ENCODE measurements at regions not wholly inside any gene's neighbourhood (a gene's known extent, or its start where the extent isn't known, plus 50 kb on each side); places are given as distances from the start of the nearest gene placed in this dataset.
"Not testable (repeated sequence)": the region's sequence is repeated elsewhere in the genome, so short reads cannot be mapped to it uniquely, and the experiment has no call there.

DNA sequence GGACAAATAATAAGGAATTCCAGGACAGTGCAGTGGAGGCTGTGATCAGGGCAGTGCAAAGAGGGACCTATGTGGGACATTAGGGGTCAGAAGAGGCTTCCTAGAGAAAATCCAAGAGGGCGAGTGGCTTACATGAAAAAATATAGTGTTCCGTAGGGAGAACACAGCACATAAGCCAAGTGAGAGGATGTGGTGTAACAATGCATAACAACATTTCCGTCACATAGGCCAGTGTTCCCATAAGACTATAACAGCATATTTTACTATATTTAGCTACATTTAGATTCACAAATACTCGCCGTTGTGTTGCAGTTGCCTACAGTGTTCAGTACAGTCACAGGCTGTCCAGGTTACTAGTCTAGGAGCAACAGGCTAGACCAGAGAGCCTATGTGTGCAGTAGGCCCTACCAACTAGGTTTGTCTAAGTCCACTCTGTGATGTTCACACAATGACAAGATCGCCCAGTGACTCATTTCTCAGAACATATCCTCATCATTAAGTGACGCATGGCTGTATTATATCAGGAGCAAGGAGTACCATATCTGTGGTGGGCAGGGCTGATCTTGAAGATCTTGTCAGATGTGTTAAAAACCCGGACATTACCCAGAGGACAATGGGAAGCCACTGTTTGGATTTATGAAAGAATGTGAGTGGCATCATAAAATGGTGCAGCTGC lies 74.0 kb upstream of the TBL1X start:
- ATAC-seq (replicated peaks) (no peak), DNase-seq (no peak)
- Mint-ChIP-seq H3K9me3 (no peaks in the 10 kb centered on the region), H3K4me3 (no peak overlapping the region), H3K27ac (peak overlapping the region in 1 of 2 donors; percentile 54), H3K4me1 (ENCODE audit: low read depth in 2 of 2) (peaks cover 0 to 2% of the 10 kb centered on the region in 2 donors), H3K36me3 (ENCODE audit: insufficient read depth) (peaks cover 3% of the 10 kb centered on the region), H3K27me3 (no peaks in the 10 kb centered on the region)

DNA sequence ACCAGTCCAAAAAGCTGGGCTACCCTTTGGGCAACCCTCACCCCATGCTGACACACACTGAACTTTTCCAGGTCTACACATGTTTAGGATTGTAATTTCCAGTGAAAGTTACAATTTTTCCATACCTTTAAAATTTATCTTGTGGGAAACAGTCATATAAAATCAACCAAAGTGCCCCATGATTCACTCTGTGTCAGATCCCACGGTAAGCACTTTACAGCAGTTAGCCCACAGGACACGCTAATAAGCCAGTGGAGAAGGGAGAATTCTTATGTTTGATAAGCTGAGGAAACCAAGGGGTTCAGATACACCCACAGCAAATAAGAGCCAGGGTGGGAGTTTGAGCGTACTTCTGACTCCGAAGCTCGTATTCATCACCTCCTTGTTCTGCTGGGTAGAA lies 72.4 kb upstream of the TBL1X start:
- no peaks in the 10 kb centered on the region for H3K36me3 Mint-ChIP-seq (ENCODE audit: insufficient read depth)

DNA sequence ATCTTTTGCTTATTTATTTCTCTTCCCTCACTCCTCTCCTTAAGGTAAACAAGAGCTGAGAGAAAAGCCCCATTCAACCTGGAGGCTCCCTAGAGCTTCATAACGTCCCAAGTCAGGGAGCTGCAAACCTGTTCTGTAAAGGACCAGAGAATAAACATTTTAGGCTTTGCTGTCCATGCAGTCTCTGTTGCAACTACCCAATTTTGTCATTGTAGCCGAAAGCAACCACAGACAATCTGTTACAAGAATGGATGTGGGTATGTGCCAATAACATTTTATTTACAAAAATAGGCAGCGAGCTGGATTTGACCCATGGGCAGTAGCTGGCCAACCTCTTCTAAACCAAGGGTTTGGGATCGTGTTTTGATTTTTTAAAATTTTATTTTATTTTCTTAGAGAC lies 71.3 kb upstream of the TBL1X start:
- H3K27me3 Mint-ChIP-seq = no peaks in the 10 kb centered on the region
- no peak for DNase-seq
- no peak overlapping the region for H3K27ac Mint-ChIP-seq
- peaks cover 4 to 5% of the 10 kb centered on the region in 2 donors for H3K4me1 Mint-ChIP-seq (ENCODE audit: low read depth in 2 of 2)
- ATAC-seq (replicated peaks) = no peak
- no peaks in the 10 kb centered on the region for H3K9me3 Mint-ChIP-seq
- no peaks in the 10 kb centered on the region for H3K36me3 Mint-ChIP-seq (ENCODE audit: insufficient read depth)
- H3K4me3 Mint-ChIP-seq = no peak overlapping the region

More for the DNA sequence above, 72.4 kb upstream of the TBL1X start:
- no peak for DNase-seq
- Mint-ChIP-seq H3K27me3 (no peaks in the 10 kb centered on the region), H3K9me3 (no peaks in the 10 kb centered on the region), H3K4me3 (no peak overlapping the region), H3K4me1 (ENCODE audit: low read depth in 2 of 2) (peaks cover 4 to 5% of the 10 kb centered on the region in 2 donors), H3K27ac (no peak overlapping the region)
- no peak for ATAC-seq (replicated peaks)

DNA sequence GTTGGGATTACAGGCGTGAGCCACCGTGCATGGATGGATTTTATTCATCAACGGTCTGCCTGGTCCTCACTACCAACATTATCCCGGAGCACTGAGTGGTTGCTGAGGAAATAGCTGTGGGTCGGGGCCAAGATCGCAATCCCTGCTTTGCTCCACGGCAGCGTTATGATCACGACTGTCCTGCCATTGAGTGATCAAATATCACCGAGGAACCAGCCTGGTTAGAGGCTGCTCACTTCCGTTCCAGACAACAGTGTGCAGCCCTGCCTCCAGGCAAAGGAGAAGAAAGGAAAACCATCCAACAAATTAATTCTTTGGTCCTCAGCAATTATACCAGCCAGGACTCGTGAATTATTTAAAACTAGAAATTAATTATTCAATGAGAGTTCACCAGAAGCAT lies 70.6 kb upstream of the TBL1X start:
- ATAC-seq (replicated peaks) (no peak), DNase-seq (no peak)
- H3K4me1 Mint-ChIP-seq (ENCODE audit: low read depth in 2 of 2) = peaks cover 4 to 5% of the 10 kb centered on the region in 2 donors

DNA sequence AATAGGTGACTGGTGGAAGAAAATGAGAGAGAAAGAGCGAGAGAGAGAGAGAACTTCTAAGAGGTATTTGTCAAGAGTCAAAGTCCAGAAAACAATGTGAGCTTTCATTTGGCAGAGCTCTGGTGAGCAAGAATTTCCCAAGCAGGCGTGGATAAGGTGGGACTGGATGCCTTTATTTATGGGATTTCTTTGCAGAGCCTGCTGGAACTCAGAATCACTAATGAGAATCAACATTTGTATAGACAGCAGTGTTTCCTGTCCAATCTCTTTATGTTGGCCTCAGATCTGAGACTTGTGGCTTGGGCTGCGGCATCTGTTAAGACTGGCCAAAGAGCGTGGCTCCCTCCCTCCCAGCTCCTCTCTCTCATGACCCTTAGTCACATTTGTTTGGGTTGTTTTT lies 67.9 kb upstream of the TBL1X start:
- no peak overlapping the region for H3K4me3 Mint-ChIP-seq
- ATAC-seq (replicated peaks) = no peak

More for the DNA sequence above, 70.6 kb upstream of the TBL1X start:
- H3K27ac Mint-ChIP-seq = no peak overlapping the region
- H3K36me3 Mint-ChIP-seq (ENCODE audit: insufficient read depth) = no peaks in the 10 kb centered on the region
- no peaks in the 10 kb centered on the region for H3K27me3 Mint-ChIP-seq
- H3K9me3 Mint-ChIP-seq = no peaks in the 10 kb centered on the region
- no peak overlapping the region for H3K4me3 Mint-ChIP-seq

DNA sequence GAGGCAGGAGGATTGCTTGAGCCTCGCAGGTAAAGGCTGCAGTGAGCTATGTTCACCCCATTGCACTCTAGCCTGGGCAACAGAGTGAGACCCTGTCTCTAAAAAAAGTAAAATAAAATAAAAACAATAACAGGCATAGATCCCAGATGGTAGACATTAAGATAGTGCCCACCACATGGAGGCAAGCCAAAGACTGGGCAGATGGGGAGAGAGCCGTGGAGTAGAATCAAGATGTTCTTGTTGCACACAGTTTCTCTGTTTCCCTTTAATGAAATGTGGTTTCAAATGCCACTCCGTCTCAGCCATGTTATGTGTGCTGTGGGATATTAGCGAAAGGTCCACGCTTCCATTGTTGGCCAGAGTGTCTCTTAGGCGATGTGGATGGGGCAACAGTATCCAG lies 63.8 kb upstream of the TBL1X start:
- Mint-ChIP-seq H3K27ac (no peak overlapping the region), H3K4me1 (ENCODE audit: low read depth in 2 of 2) (peaks cover 2 to 5% of the 10 kb centered on the region in 2 donors), H3K9me3 (no peaks in the 10 kb centered on the region), H3K4me3 (no peak overlapping the region), H3K36me3 (ENCODE audit: insufficient read depth) (peaks cover 3% of the 10 kb centered on the region), H3K27me3 (no peaks in the 10 kb centered on the region)
- no peak for DNase-seq
- no peak for ATAC-seq (replicated peaks)

More for the DNA sequence above, 67.9 kb upstream of the TBL1X start:
- H3K4me1 Mint-ChIP-seq (ENCODE audit: low read depth in 2 of 2) = peaks cover 4 to 5% of the 10 kb centered on the region in 2 donors
- H3K27ac Mint-ChIP-seq = no peak overlapping the region
- no peak for DNase-seq
- H3K36me3 Mint-ChIP-seq (ENCODE audit: insufficient read depth) = peaks cover 3% of the 10 kb centered on the region
- H3K27me3 Mint-ChIP-seq = no peaks in the 10 kb centered on the region
- no peaks in the 10 kb centered on the region for H3K9me3 Mint-ChIP-seq

DNA sequence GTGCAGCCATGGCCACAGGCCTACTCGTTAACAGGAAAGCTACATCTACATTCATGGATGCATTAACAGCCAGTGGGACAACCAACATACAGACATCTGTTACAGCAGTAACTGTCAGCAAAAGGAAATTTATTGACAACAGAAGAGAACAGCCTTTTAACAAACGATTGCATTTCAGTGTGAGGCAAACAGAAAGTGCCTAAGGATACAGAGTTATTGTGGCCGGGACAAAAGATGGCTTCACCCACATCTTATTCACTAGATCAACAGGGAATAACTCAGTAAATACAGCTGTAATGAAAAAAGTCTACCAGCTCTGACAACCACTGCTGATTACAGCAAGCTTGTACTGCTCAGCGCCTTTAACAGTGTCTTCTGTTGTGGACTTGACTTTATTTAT lies 61.5 kb upstream of the TBL1X start:
- Mint-ChIP-seq H3K27me3 (no peaks in the 10 kb centered on the region), H3K4me1 (ENCODE audit: low read depth in 2 of 2) (no peaks in the 10 kb centered on the region), H3K9me3 (no peaks in the 10 kb centered on the region), H3K27ac (no peak overlapping the region), H3K36me3 (ENCODE audit: insufficient read depth) (peaks cover 3% of the 10 kb centered on the region), H3K4me3 (no peak overlapping the region)
- no peak for ATAC-seq (replicated peaks)
- DNase-seq = no peak

DNA sequence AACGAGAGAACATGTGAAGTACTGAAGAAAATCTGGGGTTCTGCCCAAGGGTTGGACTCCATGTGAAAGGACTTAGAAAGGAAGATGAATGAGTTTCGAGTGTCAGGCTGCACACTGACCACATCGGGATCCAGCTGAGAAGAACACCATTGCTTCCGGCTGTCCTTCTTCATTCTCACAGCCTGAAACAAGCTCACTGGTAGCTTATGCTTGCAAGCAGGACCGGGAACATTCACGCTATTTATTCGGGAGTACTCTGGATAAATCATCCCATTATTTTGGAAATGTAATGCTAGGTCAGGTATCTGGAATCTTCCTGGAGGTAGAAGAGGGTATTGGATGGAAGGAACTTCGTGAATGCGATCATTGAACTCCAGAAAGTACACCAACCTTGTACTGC lies 59.2 kb upstream of the TBL1X start:
- not testable (repeated sequence) for H3K27ac Mint-ChIP-seq; H3K4me3 Mint-ChIP-seq; H3K9me3 Mint-ChIP-seq; H3K27me3 Mint-ChIP-seq; DNase-seq; ATAC-seq (replicated peaks); H3K36me3 Mint-ChIP-seq (ENCODE audit: insufficient read depth); H3K4me1 Mint-ChIP-seq (ENCODE audit: low read depth in 2 of 2)

DNA sequence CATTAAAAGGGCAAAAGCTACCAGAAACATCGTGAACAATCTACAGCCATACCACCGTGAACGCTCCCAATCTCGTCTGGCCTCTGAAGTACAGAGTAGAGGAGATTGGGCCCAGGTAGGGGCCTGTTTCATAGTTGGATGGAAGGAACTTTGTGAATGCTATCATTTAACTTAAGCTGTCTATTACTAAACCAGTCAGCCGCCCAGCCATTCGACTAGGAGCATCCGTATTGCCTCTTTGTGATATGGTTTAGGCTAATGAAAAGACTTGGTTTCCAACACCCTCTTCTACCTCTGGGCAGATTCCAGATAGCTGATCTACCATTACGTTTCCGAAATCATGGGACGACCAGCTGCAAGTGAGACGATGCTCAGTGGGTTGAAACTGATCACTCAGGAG lies 54.0 kb upstream of the TBL1X start:
- not testable (repeated sequence) for DNase-seq; H3K4me1 Mint-ChIP-seq (ENCODE audit: low read depth in 2 of 2); H3K4me3 Mint-ChIP-seq; ATAC-seq (replicated peaks); H3K27ac Mint-ChIP-seq; H3K27me3 Mint-ChIP-seq; H3K36me3 Mint-ChIP-seq (ENCODE audit: insufficient read depth); H3K9me3 Mint-ChIP-seq

DNA sequence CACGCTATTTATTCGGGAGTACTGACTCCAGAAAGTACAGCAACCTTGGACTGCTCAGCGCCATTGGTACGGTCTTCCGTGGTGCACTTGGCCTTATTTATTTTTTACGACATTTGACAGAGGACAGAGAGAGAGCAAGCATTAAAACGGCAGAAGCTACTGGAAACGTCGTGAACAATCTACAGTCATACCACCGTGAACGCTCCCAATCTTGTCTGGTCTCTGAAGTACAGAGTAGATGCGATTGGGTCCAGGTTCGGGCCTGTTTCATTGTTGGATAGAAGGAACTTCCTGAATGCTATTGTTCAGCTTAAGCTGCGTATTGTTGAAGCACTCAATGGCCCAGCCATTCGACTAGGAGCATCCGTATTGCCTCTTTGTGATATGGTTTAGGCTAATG lies 53.2 kb upstream of the TBL1X start:
- not testable (repeated sequence) for H3K27ac Mint-ChIP-seq; ATAC-seq (replicated peaks); H3K9me3 Mint-ChIP-seq; DNase-seq; H3K4me1 Mint-ChIP-seq (ENCODE audit: low read depth in 2 of 2); H3K36me3 Mint-ChIP-seq (ENCODE audit: insufficient read depth); H3K27me3 Mint-ChIP-seq; H3K4me3 Mint-ChIP-seq

DNA sequence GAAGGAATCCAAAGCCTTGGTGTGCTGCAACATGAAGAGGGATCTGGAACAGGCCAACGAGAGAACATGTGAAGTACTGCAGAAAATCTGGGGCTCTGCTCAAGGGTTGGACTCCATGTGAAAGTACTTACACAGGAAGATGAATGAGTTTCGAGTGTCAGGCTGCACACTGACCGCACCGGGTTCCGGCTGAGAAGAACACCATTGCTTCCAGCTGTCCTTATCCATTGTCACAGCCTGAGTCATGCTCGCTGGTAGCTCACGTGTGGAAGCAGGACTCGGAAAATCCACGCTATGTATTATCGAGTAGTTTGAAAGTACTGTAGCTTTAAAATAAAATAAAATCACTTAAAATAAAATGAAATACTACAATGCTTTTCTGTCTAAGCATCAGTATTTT lies 50.4 kb upstream of the TBL1X start:
- no peaks in the 10 kb centered on the region for H3K4me1 Mint-ChIP-seq (ENCODE audit: low read depth in 2 of 2)

More for the DNA sequence above, 50.4 kb upstream of the TBL1X start:
- Mint-ChIP-seq H3K27ac (no peak overlapping the region), H3K36me3 (ENCODE audit: insufficient read depth) (no peaks in the 10 kb centered on the region), H3K27me3 (no peaks in the 10 kb centered on the region), H3K4me3 (no peak overlapping the region), H3K9me3 (no peaks in the 10 kb centered on the region)
- ATAC-seq (replicated peaks) (no peak), DNase-seq (no peak)
